Peyer's patch (tissue), 4 donors: ENCODE measurements at regions not wholly inside any gene's neighbourhood (a gene's known extent, or its start where the extent isn't known, plus 50 kb on each side); places are given as distances from the start of the nearest gene placed in this dataset.
"Not testable (repeated sequence)": the region's sequence is repeated elsewhere in the genome, so short reads cannot be mapped to it uniquely, and the experiment has no call there.

Source experiments
- DNase-seq, 3 donors: peaks; one replicate each; pipeline ENCODE4 v3.0.0-alpha.2; 2017 to 2019
- H3K27ac ChIP-seq, 4 donors: fragments of 200-600 bp; sonication (generic); one replicate each; pipeline ENCODE4 v1.5.1; 2016 to 2019
- H3K27me3 ChIP-seq, 2 donors: fragments of 200-600 bp; sonication (generic); one replicate each; pipeline ENCODE4 v1.5.1; 2019
- H3K36me3 ChIP-seq, 3 donors: fragments of 200-600 bp; sonication (generic); one replicate each; pipeline ENCODE4 v1.5.1; 2016 to 2019
- H3K4me1 ChIP-seq, 4 donors: fragments of 200-600 bp; sonication (generic); one replicate each; pipeline ENCODE4 v1.5.1; 2016 to 2019
- H3K4me3 ChIP-seq, 4 donors: fragments of 200-600 bp; sonication (generic); 1 replicate in 3 of 4; 2 replicates in 1 of 4; pipeline ENCODE4 v1.5.1; 2016 to 2019; ENCODE audit warnings: mild to moderate bottlenecking in 1 of 4
- H3K9me3 ChIP-seq, 4 donors: fragments of 200-600 bp; sonication (generic); one replicate each; pipeline ENCODE4 v1.5.1; 2016 to 2019; ENCODE audit warnings: mild to moderate bottlenecking in 1 of 4
- POLR2A ChIP-seq, 2 donors: fragments of 450-650 bp; IDR thresholded peaks; one replicate each; pipeline ENCODE4 v1.5.1; 2017; ENCODE audit warnings: antibody characterized with exemption in 2 of 2, mild to moderate bottlenecking in 2 of 2, moderate library complexity in 2 of 2
- TF ChIP-seq, protein P1 (sequence below), 6 experiments: fragments of 450-650 bp in 4 of 6; fragments of 200-600 bp in 2 of 6; sonication (generic) in 1 of 6; IDR thresholded peaks; one replicate each; pipeline ENCODE4 v1.5.1; 2017 to 2019; ENCODE audit warnings: antibody characterized with exemption in 6 of 6, mild to moderate bottlenecking in 3 of 6, moderate library complexity in 1 of 6

DNA sequence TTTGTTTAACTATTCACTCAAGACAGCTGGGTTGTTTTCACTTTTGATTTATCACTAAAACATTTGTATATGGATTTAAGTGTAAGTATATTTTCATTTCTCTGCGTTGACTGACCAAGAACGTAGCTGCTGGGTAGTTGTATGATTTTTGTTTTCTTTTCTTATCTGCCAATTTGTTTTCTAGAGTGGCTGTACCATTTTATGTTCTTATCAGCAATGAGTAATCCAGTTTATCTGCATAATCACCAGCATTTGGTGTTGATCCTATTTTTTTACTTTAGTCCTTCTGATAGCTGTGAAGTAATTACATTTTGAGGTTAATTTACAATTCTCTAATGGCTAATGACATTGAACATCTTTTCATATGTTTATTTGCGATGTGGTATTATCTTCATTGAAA, 1178.4 kb upstream of the TMEFF2 start:
- H3K9me3 ChIP-seq, result no peaks in the 10 kb centered on the region
- no peak for DNase-seq
- no peaks in the 10 kb centered on the region for H3K4me1 ChIP-seq
- no peak for TF ChIP-seq POLR2A (IDR thresholded peaks at IDR 0.05)
- TF ChIP-seq, protein P1, sequence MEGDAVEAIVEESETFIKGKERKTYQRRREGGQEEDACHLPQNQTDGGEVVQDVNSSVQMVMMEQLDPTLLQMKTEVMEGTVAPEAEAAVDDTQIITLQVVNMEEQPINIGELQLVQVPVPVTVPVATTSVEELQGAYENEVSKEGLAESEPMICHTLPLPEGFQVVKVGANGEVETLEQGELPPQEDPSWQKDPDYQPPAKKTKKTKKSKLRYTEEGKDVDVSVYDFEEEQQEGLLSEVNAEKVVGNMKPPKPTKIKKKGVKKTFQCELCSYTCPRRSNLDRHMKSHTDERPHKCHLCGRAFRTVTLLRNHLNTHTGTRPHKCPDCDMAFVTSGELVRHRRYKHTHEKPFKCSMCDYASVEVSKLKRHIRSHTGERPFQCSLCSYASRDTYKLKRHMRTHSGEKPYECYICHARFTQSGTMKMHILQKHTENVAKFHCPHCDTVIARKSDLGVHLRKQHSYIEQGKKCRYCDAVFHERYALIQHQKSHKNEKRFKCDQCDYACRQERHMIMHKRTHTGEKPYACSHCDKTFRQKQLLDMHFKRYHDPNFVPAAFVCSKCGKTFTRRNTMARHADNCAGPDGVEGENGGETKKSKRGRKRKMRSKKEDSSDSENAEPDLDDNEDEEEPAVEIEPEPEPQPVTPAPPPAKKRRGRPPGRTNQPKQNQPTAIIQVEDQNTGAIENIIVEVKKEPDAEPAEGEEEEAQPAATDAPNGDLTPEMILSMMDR (IDR thresholded peaks at IDR 0.05), result no peak
- no peak overlapping the region for H3K4me3 ChIP-seq
- no peaks in the 10 kb centered on the region for H3K36me3 ChIP-seq
- H3K27me3 ChIP-seq, result no peaks in the 10 kb centered on the region
- H3K27ac ChIP-seq, result no peak overlapping the region

DNA sequence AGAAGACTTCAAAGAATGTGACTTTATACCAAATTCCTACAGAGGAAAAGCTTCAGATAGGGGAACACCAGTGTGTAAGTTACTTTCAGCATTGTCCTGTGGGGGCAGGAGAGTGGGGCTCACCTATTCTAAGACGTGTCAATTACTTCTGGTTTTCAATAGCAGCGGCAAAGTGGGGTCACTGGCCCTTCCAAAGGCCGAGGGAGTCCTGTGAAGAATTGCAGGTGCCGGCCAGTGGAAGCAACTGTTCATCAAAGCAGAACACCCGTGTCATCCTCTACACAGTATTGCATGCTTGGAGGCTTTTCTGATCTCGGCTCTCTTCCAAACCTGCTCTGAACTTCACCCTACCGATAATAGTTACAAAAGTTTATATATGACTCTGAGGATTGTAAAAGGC, 1176.5 kb upstream of the TMEFF2 start:
- Histone ChIP-seq H3K27ac (no peak overlapping the region), H3K4me1 (no peaks in the 10 kb centered on the region), H3K36me3 (no peaks in the 10 kb centered on the region), H3K27me3 (no peaks in the 10 kb centered on the region), H3K4me3 (no peak overlapping the region), H3K9me3 (no peaks in the 10 kb centered on the region)
- TF ChIP-seq, protein P1 (IDR thresholded peaks at IDR 0.05), result no peak
- TF ChIP-seq POLR2A (IDR thresholded peaks at IDR 0.05), result no peak
- DNase-seq, result no peak

DNA sequence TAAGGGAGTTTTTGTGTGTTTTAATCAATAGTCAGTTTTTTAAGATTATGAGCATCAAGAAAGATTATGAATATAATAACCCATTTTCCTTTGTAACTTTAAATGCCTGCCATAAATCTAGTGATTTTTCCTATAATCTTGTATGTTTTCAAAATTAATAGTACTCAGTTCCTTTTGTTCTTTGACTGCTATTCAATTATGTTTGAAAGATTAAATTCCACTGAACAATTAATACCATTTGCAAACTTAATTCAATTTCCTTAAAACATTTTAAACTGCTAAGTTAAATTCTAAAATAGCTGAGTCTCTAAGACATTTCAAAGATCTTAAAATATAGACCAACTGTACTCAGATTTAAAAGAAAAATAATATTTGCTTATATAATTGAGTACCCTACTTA, 1173.9 kb upstream of the TMEFF2 start:
- no peak for DNase-seq
- Histone ChIP-seq H3K27ac (no peak overlapping the region), H3K9me3 (no peaks in the 10 kb centered on the region), H3K27me3 (no peaks in the 10 kb centered on the region), H3K4me3 (no peak overlapping the region), H3K4me1 (no peaks in the 10 kb centered on the region), H3K36me3 (no peaks in the 10 kb centered on the region)
- TF ChIP-seq, protein P1 (IDR thresholded peaks at IDR 0.05), result no peak
- TF ChIP-seq POLR2A (IDR thresholded peaks at IDR 0.05), result no peak

DNA sequence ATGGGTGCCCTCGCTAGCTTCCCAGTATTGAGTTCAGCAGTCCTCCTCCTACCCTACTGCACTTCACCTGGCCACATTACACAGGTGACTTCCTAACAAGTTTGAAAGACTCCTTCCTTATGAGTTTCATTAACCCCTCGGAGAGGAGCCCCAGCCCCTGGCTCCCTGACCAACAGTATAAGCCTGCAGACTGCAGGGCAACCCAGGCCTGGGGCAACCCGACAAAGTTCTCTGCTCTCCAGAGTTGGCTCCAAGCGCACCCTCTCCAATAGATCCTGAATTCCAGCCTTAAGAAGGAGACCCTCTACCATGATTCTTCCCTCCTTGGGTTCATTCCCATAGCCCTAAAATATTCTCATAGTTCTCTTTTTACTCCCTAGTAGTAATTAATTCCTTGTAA, 1162.8 kb upstream of the TMEFF2 start:
- Histone ChIP-seq H3K27ac (no peak overlapping the region), H3K36me3 (no peaks in the 10 kb centered on the region), H3K4me3 (no peak overlapping the region), H3K4me1 (no peaks in the 10 kb centered on the region), H3K27me3 (no peaks in the 10 kb centered on the region), H3K9me3 (no peaks in the 10 kb centered on the region)
- TF ChIP-seq POLR2A (IDR thresholded peaks at IDR 0.05), result no peak
- TF ChIP-seq, protein P1 (IDR thresholded peaks at IDR 0.05), result no peak
- DNase-seq, result no peak

DNA sequence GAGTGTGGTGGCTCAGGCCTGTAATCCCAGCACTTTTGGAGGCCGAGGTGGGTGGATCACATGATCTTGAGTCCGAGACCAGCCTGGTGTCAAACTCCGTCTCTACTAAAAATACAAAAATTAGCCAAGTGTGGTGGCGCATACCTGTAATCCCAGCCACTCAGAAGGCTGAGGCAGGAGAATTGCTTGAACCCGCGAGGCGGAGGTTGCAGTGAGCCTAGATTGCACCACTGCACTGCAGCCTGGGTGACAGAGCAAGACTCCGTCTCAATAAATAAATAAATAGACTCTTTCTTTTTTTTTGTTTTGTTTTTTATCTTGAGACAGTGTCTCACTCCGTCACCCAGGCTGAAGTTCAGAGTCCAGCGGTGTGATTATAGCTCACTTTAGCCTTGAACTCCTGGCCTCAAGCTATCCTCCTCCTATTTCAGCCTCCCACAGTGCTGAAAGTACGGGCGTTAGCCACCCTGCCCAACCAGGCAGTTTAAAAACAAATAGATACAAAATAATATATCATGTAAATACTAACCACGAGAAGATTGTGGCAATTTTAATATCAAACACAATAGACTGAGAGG, 1158.0 kb upstream of the TMEFF2 start:
- not testable (repeated sequence) for H3K27ac ChIP-seq, H3K4me1 ChIP-seq, DNase-seq, H3K27me3 ChIP-seq, H3K36me3 ChIP-seq, H3K4me3 ChIP-seq, H3K9me3 ChIP-seq

DNA sequence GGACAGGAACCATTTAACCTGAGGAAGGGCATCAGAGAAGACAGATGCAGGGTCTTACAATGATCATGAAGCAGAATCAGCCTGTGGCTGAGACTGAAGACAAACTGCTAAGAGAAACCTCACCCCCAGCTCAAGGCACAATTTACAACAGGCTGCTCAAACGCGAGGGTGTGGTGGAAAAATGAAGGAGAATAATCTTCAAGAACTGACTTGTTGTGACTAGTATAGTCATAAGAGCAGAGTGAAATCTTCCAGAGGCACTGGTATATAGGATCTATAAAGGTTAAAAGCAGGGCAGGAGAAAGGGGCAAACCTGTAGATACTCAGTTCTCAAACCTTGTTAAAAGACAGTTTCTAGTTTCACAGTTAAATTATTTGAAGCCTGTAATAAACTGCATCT, 1155.8 kb upstream of the TMEFF2 start:
- Histone ChIP-seq H3K27me3 (no peaks in the 10 kb centered on the region), H3K27ac (no peak overlapping the region), H3K36me3 (no peaks in the 10 kb centered on the region), H3K9me3 (no peaks in the 10 kb centered on the region), H3K4me1 (no peaks in the 10 kb centered on the region), H3K4me3 (no peak overlapping the region)
- no peak for DNase-seq
- TF ChIP-seq, protein P1 (IDR thresholded peaks at IDR 0.05), result no peak
- no peak for TF ChIP-seq POLR2A (IDR thresholded peaks at IDR 0.05)
